Skeletal muscle satellite cell (primary cell): ENCODE measurements at regions not wholly inside any gene's neighbourhood (a gene's known extent, or its start where the extent isn't known, plus 50 kb on each side); places are given as distances from the start of the nearest gene placed in this dataset.
A peak's percentile ranks its signal among the peaks of the same experiment; 100 is the strongest.
"Not testable (repeated sequence)": the region's sequence is repeated elsewhere in the genome, so short reads cannot be mapped to it uniquely, and the experiment has no call there.

Experiments
- H3K27me3 ChIP-seq: 2 replicates; pipeline ENCODE4 v1.7.0; 2013; ENCODE audit warnings: low read length; ENCODE audit not compliant: control insufficient read depth, insufficient read depth
- H3K36me3 ChIP-seq: 2 replicates; pipeline ENCODE4 v1.7.0; 2013; ENCODE audit warnings: mild to moderate bottlenecking, control low read depth, low read length; ENCODE audit not compliant: insufficient read depth
- H3K4me1 ChIP-seq: 2 replicates; pipeline ENCODE4 v1.7.0; 2013; ENCODE audit warnings: low read length; ENCODE audit not compliant: control insufficient read depth, insufficient read depth
- H3K4me2 ChIP-seq: 2 replicates; pipeline ENCODE4 v1.7.0; 2013; ENCODE audit warnings: mild to moderate bottlenecking, low read length
- H3K4me3 ChIP-seq: 2 replicates; pipeline ENCODE4 v1.7.0; 2013; ENCODE audit warnings: low read length
- H3K9ac ChIP-seq: 2 replicates; pipeline ENCODE4 v1.7.0; 2013; ENCODE audit warnings: mild to moderate bottlenecking, low read depth, low read length, moderate library complexity
- H3K9me3 ChIP-seq: replicated peaks from 2 replicates; pipeline ENCODE4 v1.7.0; 2013; ENCODE audit warnings: mild to moderate bottlenecking, control low read depth, low read length

GRCh38 chr1:234814235-234814634, 204.3 kb upstream of the IRF2BP2 start:
- H3K27me3 ChIP-seq, H3K9me3 ChIP-seq, H3K4me3 ChIP-seq, H3K36me3 ChIP-seq, H3K4me2 ChIP-seq, H3K9ac ChIP-seq: not testable (repeated sequence)
- H3K4me1 ChIP-seq = peaks cover 14% of the 10 kb centered on the region

- H3K36me3 ChIP-seq, H3K9ac ChIP-seq, H3K27me3 ChIP-seq, H3K4me2 ChIP-seq, H3K9me3 ChIP-seq, H3K4me1 ChIP-seq, H3K4me3 ChIP-seq: not testable (repeated sequence)
Measured at GRCh38 chr1:234811824-234812223, 201.8 kb upstream of the IRF2BP2 start.

- H3K36me3 ChIP-seq, H3K9ac ChIP-seq, H3K9me3 ChIP-seq, H3K4me1 ChIP-seq, H3K4me2 ChIP-seq, H3K27me3 ChIP-seq, H3K4me3 ChIP-seq: not testable (repeated sequence)
Measured at GRCh38 chr1:234810726-234811125, 200.7 kb upstream of the IRF2BP2 start.

- not testable (repeated sequence) for H3K27me3 ChIP-seq, H3K9ac ChIP-seq, H3K4me1 ChIP-seq, H3K4me3 ChIP-seq, H3K9me3 ChIP-seq, H3K36me3 ChIP-seq
- H3K4me2 ChIP-seq = peak overlapping the region; percentile 40
Measured at GRCh38 chr1:234809854-234810245, 199.9 kb upstream of the IRF2BP2 start.

DNA sequence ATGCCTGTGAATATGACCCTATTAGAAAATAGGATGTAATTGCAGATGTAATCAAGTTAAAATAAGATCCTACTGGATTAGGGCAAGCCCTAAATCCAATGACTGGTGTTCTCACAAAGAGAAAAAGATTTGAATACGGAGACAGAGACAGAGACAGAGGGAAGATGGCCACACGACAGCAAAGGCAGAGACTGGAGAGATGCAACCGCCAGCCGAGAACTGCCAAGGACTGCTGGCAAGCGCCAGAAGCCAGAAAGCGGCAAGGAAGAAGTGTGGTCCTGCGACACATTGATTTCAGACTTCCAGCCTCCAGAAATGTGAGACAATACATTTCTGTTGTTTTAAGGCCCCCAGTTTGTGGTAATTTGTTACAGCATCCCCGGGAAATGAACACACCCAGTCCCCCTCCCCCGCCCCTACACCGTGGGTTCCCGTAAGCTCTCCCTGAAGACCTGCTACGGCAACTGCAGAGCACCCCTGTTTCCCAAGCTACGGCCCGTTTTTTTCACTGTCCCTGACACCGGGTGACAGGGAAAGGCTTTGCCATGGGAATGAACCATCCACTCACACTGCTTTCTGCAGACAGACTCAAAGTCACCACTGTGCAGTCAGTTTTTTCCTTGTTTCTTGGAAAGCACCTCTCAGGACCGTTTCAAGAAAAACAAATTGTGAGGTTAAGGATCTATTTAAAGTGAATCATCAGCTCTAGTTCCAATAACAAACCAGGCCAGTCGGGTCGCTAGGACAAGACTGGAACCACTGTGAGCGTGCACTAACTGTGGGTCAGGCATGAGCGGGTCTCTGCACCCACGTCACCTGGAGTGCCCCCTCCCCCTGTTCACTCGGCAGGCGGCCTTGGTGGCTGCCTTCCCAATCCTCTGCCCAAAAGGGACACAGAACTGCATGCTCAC, 199.2 kb upstream of the IRF2BP2 start:
- H3K4me1 ChIP-seq, H3K36me3 ChIP-seq, H3K9me3 ChIP-seq, H3K4me3 ChIP-seq, H3K9ac ChIP-seq, H3K27me3 ChIP-seq: not testable (repeated sequence)
- peak overlapping the region; percentile 40 for H3K4me2 ChIP-seq

GRCh38 chr1:234808459-234808858, 198.5 kb upstream of the IRF2BP2 start:
- H3K36me3 ChIP-seq, H3K27me3 ChIP-seq, H3K9ac ChIP-seq, H3K4me3 ChIP-seq, H3K4me2 ChIP-seq, H3K4me1 ChIP-seq, H3K9me3 ChIP-seq: not testable (repeated sequence)

- not testable (repeated sequence) for H3K9ac ChIP-seq, H3K4me3 ChIP-seq, H3K27me3 ChIP-seq, H3K4me2 ChIP-seq, H3K4me1 ChIP-seq, H3K36me3 ChIP-seq, H3K9me3 ChIP-seq
Measured at GRCh38 chr1:234807705-234808104, 197.7 kb upstream of the IRF2BP2 start.

- H3K4me1 ChIP-seq, H3K4me3 ChIP-seq, H3K27me3 ChIP-seq, H3K36me3 ChIP-seq, H3K4me2 ChIP-seq, H3K9me3 ChIP-seq, H3K9ac ChIP-seq: not testable (repeated sequence)
Measured at GRCh38 chr1:234802586-234802985, 192.6 kb upstream of the IRF2BP2 start.

- not testable (repeated sequence) for H3K4me1 ChIP-seq, H3K9me3 ChIP-seq, H3K4me3 ChIP-seq, H3K4me2 ChIP-seq, H3K27me3 ChIP-seq, H3K9ac ChIP-seq, H3K36me3 ChIP-seq
Measured at GRCh38 chr1:234801636-234802035, 191.7 kb upstream of the IRF2BP2 start.

DNA sequence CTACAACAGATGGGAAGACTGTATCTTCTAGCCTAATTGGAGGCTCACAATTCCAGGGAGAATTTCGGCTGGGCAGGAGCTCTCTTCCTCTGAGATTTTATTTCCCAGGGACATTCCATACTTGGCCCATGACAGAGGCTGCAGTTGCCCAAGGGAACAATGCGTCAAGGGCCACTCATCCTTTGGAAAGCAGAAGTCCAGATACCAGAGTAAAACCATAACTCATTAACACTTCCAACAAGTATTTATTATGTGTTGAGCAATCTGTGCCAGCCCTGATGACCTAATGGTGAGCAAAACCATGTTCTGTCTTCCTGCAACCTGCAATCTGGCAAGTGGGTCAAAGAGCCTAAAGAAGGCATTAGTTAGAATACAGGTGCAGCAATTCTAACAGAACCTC, 191.2 kb upstream of the IRF2BP2 start:
- H3K4me3 ChIP-seq, H3K9me3 ChIP-seq, H3K4me1 ChIP-seq, H3K4me2 ChIP-seq, H3K36me3 ChIP-seq, H3K27me3 ChIP-seq, H3K9ac ChIP-seq: not testable (repeated sequence)

- not testable (repeated sequence) for H3K9me3 ChIP-seq, H3K9ac ChIP-seq, H3K4me3 ChIP-seq, H3K4me1 ChIP-seq, H3K4me2 ChIP-seq, H3K36me3 ChIP-seq, H3K27me3 ChIP-seq
Measured at GRCh38 chr1:234800563-234800962, 190.6 kb upstream of the IRF2BP2 start.

DNA sequence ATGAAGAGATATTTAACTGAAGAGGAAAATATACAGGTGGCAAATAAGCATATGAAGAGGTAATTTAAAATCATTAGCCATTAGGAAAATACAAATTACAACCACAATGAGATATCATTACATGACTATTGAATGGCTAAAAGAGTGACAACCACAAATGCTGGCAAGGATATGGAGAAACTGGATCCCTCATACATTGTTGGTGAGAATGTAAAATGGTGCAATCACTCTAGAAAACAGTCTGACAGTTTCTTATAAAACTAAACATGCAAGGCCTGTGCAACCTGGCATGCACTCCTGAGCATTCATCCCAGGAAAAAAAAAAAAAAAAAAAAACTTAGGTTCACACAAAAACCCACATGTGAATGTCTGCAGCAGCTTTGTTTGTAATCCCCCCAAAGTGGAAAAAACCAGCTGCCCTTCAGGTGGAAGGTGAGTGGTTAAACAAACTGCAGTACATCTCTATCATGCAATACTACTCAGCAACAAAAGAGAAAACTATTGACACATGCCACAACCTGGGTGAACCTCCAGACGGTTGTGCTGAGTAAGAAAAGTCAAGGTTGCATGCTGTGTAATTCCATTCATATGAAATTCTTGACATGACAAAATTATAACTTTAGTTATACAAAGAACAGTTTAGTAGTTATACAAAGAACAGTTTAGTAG, 189.2 kb upstream of the IRF2BP2 start:
- not testable (repeated sequence) for H3K27me3 ChIP-seq, H3K9me3 ChIP-seq, H3K36me3 ChIP-seq, H3K9ac ChIP-seq, H3K4me3 ChIP-seq, H3K4me1 ChIP-seq, H3K4me2 ChIP-seq
